ENCODE measurements at regions not wholly inside any gene's neighbourhood (a gene's known extent, or its start where the extent isn't known, plus 50 kb on each side); places are given as distances from the start of the nearest gene placed in this dataset.

- TF ChIP-seq ZFX (IDR thresholded peaks at IDR 0.05; ENCODE audit: borderline replicate concordance), result no peak
- TF ChIP-seq, protein P1, sequence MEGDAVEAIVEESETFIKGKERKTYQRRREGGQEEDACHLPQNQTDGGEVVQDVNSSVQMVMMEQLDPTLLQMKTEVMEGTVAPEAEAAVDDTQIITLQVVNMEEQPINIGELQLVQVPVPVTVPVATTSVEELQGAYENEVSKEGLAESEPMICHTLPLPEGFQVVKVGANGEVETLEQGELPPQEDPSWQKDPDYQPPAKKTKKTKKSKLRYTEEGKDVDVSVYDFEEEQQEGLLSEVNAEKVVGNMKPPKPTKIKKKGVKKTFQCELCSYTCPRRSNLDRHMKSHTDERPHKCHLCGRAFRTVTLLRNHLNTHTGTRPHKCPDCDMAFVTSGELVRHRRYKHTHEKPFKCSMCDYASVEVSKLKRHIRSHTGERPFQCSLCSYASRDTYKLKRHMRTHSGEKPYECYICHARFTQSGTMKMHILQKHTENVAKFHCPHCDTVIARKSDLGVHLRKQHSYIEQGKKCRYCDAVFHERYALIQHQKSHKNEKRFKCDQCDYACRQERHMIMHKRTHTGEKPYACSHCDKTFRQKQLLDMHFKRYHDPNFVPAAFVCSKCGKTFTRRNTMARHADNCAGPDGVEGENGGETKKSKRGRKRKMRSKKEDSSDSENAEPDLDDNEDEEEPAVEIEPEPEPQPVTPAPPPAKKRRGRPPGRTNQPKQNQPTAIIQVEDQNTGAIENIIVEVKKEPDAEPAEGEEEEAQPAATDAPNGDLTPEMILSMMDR (IDR thresholded peaks at IDR 0.05), result no peak
These were observed 388.7 kb downstream of the TNS1 start for GRCh38 chr2:217614096-217614495.

DNA sequence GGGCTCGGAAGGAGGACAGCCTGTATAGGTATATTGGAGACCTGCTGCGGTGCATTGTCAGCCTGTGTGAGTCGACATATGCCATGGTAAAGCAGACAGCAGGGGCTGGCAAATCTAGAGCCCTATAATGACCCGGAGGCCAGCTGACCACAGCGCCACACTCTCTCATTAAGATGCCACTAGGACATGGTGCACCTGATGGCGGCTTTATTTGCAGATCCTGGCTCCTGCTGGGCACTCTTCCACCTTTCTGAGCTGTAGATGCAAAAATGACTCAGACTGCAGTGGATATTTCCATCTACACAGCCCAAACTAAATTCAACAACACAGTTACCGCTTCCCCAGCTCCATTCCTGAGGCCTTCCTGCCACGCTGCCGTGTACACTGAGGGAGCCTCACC is 389.9 kb downstream of the TNS1 start:
- no peak for TF ChIP-seq ZFX (IDR thresholded peaks at IDR 0.05; ENCODE audit: borderline replicate concordance)
- TF ChIP-seq, protein P1 (IDR thresholded peaks at IDR 0.05), result no peak
- no peak overlapping the region for H3K27ac ChIP-seq

More at GRCh38 chr2:217614096-217614495, 388.7 kb downstream of the TNS1 start:
- no peak overlapping the region for H3K27ac ChIP-seq

- no peak overlapping the region for H3K27ac ChIP-seq
- TF ChIP-seq, protein P1 (IDR thresholded peaks at IDR 0.05), result no peak
- TF ChIP-seq ZFX (IDR thresholded peaks at IDR 0.05; ENCODE audit: borderline replicate concordance), result no peak
These were observed 390.6 kb downstream of the TNS1 start for GRCh38 chr2:217612211-217612610.

GRCh38 chr2:217611626-217612127 is 391.1 kb downstream of the TNS1 start:
- H3K27ac ChIP-seq, result no peak overlapping the region
- TF ChIP-seq, protein P1 (IDR thresholded peaks at IDR 0.05), result no peak
- no peak for TF ChIP-seq ZFX (IDR thresholded peaks at IDR 0.05; ENCODE audit: borderline replicate concordance)

- TF ChIP-seq ZFX (IDR thresholded peaks at IDR 0.05; ENCODE audit: borderline replicate concordance), result no peak
- TF ChIP-seq, protein P1 (IDR thresholded peaks at IDR 0.05), result no peak
- no peak overlapping the region for H3K27ac ChIP-seq
These were observed 391.7 kb downstream of the TNS1 start for GRCh38 chr2:217611056-217611455.

GRCh38 chr2:217610401-217610814 is 392.4 kb downstream of the TNS1 start:
- no peak overlapping the region for H3K27ac ChIP-seq

GRCh38 chr2:217609952-217610351 is 392.8 kb downstream of the TNS1 start:
- TF ChIP-seq, protein P1 (IDR thresholded peaks at IDR 0.05), result no peak
- TF ChIP-seq ZFX (IDR thresholded peaks at IDR 0.05; ENCODE audit: borderline replicate concordance), result no peak

More at GRCh38 chr2:217610401-217610814, 392.4 kb downstream of the TNS1 start:
- TF ChIP-seq, protein P1 (IDR thresholded peaks at IDR 0.05), result no peak
- TF ChIP-seq ZFX (IDR thresholded peaks at IDR 0.05; ENCODE audit: borderline replicate concordance), result no peak

More at GRCh38 chr2:217609952-217610351, 392.8 kb downstream of the TNS1 start:
- no peak overlapping the region for H3K27ac ChIP-seq
